ENCODE measurements at regions not wholly inside any gene's neighbourhood (a gene's known extent, or its start where the extent isn't known, plus 50 kb on each side); places are given as distances from the start of the nearest gene placed in this dataset.
"Not testable (repeated sequence)": the region's sequence is repeated elsewhere in the genome, so short reads cannot be mapped to it uniquely, and the experiment has no call there.

DNA sequence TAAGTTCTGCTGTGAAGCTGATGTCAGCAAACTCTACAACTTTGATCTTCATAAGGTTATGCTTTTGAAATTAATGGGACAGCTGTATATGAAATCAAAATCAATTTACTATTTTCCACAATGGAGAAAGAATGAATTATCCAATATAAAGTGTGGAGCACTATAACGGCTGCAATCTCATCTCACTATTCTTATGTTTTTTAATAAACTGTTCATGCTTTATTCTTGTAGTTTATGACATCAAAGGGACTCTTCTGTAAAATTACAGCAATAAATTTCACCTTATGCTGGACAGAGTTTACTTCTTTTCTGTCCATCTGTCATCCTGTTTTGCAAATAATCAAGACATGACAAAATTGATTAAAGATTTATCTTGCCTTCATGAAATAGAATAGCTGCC, 192.5 kb downstream of the TECRL start:
- DNase-seq (ENCODE audit: low read depth): no peak

DNA sequence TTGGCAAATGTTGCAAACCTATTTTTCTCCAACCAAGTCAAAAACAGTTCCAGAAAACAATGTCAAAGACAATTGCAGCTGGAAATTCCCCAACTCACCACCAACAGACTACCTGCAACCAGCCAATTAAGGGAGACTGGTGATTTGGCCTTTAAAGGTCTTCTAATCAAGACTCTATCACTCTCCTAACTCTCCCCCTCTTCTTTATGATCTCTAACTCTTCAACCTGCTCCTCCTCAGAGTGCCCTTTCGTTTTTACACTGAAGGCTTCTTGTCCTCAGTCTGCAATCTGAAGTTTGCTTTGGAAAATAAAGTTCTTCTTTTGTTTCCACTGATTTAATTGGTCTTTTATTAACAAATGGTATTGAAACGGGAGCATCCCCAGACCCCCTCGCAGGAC, 203.9 kb downstream of the TECRL start:
- no peak for DNase-seq (ENCODE audit: low read depth)

DNA sequence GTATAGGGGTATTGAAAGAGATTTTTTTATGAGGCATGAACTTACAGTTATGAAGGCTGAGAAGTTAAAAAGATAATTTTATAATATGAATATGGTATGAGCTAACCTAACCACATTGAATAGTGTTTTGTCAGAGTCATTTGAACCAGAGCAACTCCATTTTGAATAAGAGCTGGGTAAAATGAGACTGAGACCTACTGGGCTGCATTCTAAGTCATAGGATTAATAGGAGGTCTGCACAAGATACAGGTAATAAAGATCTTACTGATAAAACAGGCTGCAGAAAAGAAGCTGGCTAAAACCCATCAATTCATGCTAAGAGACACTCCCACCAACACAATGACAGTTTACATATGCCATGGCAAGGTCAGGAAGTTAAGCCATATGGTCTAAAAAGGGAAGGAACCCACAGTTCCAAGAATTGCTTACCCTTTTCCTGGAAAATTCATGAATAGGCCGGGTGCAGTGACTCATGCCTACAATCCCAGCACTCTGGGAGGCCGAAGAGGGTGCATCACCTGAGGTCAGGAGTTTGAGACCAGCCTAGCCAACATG, 209.2 kb downstream of the TECRL start:
- DNase-seq (ENCODE audit: low read depth): no peak

DNA sequence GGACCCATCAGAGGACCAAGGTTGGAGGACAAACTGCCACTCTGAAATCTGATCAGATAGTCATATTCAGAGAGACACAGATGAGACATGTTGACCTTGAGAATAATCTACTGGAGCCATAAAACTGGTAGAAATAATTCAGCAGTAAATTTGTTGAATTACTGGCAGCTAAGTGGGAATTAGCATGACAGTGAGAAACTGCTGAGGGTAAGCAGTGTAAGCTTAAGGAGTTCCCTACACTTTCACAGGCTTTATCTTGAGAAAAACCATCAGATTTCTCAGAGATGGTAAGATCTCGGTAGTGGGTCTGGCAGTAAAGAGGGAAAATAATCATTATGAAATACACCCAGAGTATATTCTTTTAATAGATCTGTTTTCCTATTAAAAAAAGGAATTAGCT, 213.7 kb downstream of the TECRL start:
- no peak for DNase-seq (ENCODE audit: low read depth)

DNA sequence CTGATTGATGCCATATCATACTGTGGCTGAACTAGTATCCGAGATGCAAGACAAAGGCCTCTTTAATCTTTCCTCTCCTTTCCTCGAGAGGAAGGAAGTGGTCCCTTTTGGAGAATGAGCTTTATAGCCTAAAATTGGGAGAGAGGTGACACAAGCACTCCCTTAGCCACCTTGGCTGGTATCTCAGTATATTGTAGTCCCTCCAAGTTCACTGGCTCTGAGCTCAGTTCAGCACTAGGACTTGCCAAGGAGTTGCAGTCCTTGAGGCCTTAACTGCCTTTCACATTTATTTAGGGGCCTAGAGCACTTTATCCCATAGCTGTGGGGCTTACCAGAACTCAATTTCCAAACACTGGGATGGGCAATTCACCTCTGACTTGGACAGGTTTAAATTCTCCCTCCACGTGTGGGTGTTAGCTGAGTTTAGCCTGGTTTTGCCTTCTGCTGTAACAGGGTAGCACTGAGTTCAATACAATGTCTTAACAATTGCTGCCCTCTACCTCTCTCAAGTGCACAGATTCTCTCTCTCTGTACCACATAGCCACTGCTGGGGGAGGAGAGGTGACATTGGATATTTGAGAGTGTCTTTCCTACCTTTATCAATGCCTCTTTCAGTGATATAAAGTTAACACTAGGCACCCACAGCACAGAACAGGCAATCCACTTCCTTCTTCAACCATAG, 216.4 kb downstream of the TECRL start:
- no peak for DNase-seq (ENCODE audit: low read depth)

DNA sequence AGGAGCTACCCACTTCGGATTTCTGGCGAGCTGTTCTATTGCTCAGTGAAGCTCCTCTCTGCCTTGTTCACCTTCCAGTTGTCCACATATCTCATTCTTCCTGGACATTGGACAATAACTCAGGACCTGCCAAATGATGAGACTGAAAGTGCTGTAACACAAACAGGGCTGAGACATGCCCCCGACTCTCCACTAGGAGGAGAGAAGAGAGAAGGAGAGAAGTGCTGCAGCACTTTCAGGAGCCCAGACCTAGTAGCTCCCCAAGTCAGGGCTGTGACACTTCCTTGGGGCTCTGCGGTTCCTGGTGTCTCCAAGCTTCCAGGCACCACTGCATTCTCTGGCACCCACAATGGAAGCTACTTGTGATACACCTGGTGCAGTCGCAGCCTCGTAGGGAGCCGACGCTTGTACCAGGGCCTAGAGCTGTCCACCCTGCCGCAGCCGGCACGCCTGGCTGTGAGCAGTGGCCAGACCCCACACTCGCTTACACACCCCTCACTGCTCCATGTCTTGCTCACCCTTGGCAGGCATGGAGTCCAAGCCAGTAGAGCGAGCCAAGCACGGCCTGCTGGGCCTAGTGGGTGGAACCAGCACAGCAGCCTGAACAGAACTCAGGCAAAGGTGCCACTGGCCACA, 234.9 kb downstream of the TECRL start:
- no peak for DNase-seq (ENCODE audit: low read depth)

DNA sequence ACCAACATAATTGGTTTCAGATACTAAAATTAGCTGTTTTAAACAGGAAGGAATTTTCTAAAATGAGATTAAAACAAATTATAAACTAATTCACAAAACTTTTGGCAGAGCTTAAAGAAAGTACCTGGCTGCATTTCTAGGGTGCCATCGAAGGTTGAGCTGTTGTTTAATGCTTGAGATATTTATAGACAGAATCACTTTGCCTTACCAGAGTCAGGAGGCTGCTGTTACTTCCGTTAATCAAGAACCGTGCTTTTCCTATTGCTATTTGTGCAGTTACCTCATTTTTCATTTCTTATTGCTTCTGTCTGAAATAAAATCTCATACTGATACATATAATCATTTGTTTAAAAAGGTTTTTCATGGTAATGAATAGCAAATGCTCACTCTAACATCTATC, 242.9 kb downstream of the TECRL start:
- DNase-seq (ENCODE audit: low read depth): no peak

DNA sequence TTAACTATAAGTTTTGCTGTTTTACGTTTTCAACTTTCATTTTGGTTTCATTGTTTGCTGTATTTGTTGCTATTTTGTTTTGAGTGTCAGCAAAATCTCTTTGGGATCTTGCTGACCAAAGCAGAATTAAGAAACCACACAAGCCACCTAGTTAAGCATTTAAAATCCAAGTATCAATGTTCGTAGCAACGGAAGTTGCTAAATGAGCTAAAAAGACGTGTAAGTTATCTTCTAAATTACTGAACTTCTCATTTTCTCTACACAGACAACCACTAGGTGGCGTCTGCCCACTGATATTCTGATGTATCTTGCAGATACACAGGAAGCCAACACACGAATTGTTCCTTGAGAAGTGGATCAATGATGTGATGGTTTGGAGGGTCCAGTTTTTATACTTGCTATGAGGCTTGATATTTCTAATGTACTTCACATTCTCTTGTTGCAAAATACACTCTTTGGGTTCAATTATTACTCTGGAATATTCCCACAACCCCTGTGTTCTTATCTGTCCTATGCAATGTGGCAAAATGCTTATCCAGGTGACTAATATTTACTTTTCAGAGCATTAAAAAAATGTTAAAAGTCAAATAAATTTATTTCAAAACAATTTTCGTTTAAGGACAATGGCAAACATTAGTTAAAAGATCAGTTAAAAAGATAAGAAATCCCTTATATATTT, 250.5 kb downstream of the TECRL start:
- DNase-seq (ENCODE audit: low read depth): peak; percentile 26

DNA sequence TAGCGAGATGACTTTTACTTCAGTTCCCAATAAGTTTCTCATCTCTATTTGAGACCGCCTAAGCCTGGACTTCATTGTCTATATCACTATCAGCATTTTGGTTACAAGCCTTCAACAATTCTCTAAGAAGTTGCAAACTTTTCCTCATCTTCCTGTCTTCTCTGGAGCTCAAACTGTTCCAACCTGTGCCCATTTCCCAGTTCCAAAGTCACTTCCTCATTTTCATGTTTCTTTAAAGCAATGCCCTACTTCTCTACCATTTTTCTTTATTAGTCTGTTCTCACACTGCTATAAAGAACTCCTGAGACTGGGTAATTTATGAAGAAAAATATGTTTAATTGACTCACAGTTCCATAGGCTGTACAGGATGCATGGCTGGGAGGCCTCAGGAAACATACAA, 251.9 kb downstream of the TECRL start:
- no peak for DNase-seq (ENCODE audit: low read depth)

DNA sequence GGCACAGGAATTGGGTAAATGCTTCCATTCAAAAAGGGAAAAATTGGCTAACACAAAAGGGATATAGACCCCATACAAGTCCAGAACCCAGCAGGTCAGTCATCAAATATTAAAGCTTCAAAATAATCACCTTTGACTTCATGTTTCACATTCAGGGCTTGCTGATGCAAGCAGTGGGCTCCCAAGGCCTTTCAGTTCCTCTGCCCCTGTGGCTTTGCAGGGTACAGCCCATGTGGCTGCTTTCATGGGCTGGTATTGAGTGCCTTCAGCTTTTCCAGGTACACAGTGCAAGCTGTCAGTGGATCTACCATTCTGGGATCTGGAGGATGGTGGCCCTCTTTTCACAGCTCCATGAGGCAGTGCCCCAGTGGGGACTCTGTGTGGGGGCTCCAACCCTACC, 253.0 kb downstream of the TECRL start:
- no peak for DNase-seq (ENCODE audit: low read depth)

DNA sequence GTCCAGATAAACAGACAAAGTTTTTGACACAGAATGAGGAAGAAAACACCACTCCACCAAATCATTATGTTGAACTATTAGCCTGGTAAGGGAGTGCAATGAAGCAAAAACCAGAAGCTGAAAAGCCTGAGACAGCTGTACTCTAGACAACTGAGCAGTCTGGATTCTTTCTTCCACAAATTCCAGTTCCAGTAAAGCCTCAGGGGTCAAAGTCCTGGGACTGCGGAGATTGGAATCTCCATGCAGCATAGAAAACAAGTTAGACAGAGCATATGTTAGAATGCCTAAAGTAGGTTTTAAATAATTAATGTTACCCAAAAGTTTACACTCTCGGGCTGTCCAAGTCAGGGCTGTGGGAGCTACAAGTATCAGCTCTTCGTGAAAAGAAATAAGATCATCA, 263.2 kb downstream of the TECRL start:
- no peak for DNase-seq (ENCODE audit: low read depth)

DNA sequence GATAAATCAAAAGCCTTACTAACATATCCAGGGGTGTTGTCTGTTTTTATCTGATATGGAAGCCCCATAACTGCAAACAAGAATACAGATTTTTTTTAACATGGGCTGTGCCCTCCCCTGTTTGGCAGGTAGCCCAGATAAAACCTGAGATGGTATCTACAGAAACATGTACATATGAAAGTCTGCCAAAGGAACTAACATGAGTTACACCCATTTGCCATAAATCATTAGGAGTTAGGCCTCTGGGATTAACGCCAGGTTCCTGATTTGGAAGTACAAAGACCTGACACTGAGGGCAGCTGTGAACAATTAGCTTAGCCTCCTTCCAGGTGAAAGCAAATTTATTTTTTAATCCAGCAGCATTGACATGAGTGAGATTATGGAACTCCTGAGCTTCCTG, 264.3 kb downstream of the TECRL start:
- DNase-seq (ENCODE audit: low read depth): no peak

DNA sequence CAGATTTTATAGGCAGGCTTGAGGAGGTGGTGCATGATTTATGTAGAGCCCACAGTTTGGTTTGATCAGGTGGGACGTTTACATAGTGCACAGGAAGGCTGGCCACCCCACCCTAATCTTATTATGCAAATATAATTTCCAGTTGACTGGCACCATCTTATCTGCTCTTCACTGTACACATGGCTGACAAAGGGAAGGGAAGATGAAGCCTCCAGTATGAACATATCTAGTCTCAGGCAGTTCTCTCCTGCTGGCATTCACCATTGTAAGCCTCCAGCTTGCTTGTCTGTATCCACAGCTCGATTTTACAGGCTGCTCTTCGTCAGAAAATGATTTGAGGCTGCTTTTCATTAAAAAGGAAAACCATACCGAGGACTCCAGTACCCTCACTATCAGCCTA, 278.3 kb downstream of the TECRL start:
- no peak for DNase-seq (ENCODE audit: low read depth)

DNA sequence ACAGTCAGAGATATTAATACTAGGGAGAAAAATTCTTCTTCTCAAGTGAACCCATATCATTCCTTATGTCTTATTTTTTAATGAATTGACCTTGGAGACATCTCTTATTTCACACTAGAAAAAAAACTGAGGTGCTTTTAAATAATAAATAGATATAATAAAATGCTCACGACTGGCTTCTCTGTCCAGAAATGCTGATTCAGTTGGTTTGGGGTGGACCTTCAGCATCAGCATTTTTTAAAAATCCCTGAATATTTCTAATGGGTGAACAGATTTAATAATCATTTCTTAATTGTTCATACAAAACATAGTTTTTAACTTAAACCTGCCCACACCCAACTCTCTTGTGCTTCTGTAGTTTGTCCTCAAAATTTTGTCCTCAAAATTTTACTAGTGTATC, 283.9 kb downstream of the TECRL start:
- DNase-seq (ENCODE audit: low read depth): no peak

DNA sequence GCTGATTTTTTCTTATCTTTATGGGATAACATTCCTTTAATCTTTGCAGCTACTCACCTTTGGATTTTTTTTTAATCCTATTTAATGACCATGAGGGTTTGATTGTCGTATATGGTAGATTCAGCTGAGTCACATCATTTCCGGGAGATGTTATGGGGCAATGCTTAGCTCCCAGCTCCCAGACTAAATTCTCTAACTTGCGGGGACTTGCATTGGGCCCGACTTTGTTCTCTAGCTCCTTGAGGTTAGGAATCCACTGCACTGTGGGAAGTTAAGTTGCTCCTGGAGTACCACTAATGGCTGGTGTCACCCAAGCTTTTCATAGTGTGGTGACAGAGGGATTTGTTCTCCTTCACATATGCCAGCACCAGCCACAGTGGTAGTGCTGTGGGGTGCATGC, 287.4 kb downstream of the TECRL start:
- DNase-seq (ENCODE audit: low read depth): no peak

DNA sequence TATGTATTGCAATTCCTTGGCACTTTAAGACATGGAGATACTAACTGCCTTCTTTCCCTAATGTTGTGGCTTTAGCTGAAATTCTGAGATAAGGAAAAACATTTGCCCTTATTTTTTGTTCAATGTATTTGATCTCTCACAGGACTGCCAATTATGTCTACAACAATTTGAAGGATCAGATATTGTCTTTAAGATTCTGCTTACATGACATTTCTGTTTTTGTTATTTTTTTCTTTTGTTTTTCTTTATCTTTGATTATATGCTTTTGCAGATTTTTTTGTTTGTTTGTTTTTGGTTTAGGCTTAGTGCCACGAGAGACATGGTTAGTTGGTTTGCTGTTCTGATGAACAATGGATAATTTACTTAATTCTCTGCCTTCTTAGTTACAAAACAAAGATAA, 303.3 kb downstream of the TECRL start:
- DNase-seq (ENCODE audit: low read depth): no peak

DNA sequence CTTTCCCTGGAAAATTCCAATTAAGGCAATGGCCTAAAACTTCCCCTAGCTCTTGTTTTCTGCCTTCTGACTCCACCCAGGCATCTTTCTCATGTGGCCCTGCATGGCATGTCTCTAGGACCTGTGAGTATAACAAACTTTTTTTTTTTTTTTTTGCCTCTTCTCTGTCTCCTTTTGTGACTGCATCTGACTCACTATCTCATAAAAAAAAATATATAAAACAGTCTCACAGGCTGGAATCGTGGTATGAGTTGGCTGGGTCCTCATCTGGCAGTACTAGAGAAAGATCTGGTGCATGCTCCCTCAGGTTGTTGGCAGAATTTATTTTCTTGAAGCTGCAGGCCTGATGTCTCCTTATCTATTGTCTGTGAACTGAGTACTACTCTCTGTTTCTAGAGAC, 313.9 kb downstream of the TECRL start:
- DNase-seq (ENCODE audit: low read depth): no peak

DNA sequence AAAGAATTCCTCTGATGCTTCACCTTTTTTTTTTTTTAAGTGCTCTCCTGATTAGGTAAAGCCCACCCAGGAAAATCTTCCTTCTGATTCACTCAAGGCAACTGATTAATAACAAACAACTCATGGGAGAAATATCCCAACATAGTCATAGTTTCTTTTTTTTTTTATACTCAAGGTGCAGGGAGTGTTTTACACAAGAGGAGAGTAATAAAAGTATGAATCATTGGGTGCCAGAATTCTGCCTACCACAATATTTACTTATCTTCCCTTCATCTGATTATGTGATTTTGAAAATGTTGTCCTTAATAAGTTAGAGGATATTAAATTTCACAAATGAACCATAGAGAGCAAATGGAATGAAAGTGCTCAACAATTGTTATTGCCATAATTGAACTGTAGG, 329.9 kb downstream of the TECRL start:
- DNase-seq (ENCODE audit: low read depth): no peak

DNA sequence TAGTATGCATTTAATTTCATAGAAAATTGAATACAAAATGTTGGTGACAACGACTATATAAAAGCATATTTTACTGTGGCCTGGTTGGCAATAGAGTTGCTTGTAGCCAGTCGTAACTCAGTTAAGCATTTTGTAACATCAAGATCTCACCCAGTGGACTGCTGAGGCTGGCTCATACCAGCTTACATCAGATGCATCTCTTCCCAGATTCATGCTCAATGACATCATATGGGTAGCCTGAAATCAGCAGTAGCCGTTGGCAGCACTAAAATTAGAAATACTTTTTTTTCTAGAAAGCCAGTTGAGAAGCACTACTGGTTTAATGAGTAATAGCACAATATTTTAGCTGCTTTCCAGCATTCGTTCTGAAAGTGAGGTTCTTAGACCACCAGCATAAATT, 341.2 kb downstream of the TECRL start:
- no peak for DNase-seq (ENCODE audit: low read depth)

DNA sequence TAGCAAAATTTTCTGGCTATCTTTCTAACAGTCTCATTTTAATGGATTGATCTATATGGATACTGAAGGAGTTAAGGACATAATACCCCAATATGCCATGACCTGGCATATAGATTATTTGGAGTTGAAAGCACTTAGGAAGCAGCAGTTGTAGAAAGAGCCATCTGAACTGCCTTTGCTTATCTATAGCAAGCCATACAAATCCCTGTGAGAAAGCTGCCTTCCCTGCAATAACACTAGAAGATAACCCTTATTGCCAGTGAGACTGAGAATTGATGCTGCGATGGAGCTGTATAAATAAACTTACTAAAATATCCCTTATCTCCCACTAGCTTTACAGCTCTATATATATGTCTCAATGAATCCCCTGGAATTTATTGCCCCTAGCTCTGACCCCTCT, 346.3 kb downstream of the TECRL start:
- no peak for DNase-seq (ENCODE audit: low read depth)

DNA sequence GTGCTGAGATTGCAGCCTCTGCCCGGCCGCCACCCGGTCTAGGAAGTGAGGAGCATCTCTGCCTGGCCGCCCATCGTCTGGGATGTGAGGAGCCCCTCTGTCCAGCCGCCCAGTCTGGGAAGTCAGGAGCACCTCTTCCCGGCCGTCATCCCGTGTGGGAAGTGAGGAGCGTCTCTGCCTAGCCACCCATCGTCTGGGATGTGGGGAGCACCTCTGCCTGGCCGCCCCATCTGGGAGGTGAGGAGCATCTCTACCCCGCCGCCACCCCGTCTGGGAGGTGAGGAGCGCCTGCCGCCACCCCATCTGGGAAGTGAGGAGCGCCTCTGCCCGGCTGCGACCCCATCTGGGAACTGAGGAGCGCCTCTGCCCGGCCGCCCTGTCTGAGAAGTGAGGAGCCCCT, 372.2 kb downstream of the TECRL start:
- DNase-seq (ENCODE audit: low read depth): not testable (repeated sequence)

DNA sequence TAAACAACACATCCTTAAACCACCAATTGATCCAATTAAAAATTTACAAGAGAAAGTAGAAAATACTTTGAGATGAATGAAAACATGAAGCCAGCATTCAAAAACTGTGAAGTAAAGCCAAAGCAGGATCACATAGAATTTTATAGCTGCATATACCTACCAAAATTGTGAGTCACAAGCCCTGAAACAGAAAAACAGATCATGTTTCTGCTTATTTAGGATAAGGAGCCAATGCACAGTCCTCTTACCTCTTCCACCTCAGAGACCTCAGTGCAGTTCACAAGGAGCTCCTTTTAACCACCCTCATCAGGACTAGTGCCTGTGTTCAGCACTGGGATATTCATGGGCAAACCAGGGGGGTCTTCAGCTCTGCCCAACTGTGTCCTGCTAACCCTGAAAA, 386.7 kb downstream of the TECRL start:
- no peak for DNase-seq (ENCODE audit: low read depth)

DNA sequence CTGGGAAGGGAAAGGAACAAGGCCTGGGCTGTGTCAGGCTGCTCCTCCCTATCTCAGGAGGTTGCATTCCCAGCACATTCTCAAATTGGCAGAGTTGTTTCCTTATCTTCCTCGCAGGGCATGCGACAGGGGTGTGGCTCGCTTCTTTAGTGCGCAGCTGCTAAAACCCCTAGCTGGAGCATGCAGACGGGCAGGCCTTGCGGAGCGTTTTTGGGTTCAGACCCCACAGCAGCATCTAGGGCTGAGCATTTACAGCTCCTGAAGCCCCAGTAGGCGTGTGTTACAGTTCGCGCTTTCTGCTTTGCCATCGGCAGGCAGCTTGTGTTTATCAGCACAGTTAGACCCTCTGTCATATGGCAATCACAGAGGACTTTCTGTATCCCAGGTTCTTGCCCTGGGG, 392.4 kb downstream of the TECRL start:
- no peak for DNase-seq (ENCODE audit: low read depth)
